ENCODE measurements at regions not wholly inside any gene's neighbourhood (a gene's known extent, or its start where the extent isn't known, plus 50 kb on each side); places are given as distances from the start of the nearest gene placed in this dataset.

DNA sequence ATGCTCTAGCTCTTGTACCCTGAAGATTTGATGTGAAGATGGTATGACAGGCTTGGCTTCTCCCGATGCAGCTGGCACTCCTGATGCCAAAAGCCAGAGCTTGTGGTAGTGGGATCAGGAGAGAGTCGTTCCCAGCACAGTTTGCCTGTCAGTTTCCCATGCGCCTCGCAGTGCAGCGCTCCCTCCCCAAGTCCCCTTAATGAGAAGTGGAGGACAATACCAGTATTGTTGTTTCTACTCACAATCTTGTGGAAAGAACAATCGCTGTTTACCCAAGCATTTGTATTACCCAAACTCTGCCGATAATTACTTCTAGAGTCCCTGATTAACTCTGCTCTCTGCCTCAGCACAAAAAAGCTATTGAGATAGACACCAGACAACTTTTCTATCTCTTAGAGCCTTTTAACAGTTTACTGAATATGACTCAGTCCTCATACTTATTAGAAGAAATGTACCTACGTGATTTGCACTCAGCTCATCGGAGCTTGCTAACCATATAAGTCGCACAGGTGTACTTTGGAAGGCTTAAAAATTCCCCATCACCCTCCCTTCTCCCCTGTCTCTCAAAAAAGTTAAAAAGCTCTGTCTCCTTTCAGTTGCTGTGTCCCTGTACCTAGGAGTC lies 283.2 kb upstream of the TMEM161B start:
- peak overlapping the region; percentile 1 for H3K4me3 ChIP-seq (ENCODE audit: low read depth, low read length)
- no peaks in the 10 kb centered on the region for H3K27me3 ChIP-seq (ENCODE audit: control insufficient read depth, insufficient read depth, low read length)
- H3K27ac ChIP-seq (ENCODE audit: low read depth, low read length) = peak overlapping the region; percentile 86
- peak in 2 of 6 donors; percentile 91 to 95 for DNase-seq (ENCODE audit: low read depth in 4 of 6, low spot score in 6 of 6)
- WGBS (ENCODE audit: insufficient coverage) = 8% methylated on average over 10 of the region's 10 CpGs
- H3K9me3 ChIP-seq (ENCODE audit: control insufficient read depth, insufficient read depth, low read length) = no peaks in the 10 kb centered on the region
- peaks cover 6% of the 10 kb centered on the region for H3K4me1 ChIP-seq (ENCODE audit: control insufficient read depth, insufficient read depth, low read length)
- H3K36me3 ChIP-seq (ENCODE audit: control insufficient read depth, insufficient read depth, low read length) = no peaks in the 10 kb centered on the region

DNA sequence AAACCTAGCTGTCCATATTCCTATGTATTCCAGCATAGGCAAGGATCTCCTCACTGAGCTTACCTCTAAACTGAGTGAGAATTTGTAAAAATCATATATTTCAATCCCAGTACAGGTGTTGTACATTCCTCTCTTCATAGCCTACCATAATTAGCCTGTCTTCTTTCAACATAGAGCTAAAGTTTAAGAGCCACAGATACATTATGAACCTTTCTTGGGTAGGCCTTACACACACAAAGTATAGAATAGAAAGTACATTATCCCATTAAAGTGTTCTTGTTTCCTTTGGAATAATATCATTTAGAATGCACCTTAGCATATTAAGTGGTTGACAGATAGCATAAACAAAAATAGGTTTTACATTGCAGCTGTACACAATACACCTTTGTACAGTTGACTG lies 282.1 kb upstream of the TMEM161B start:
- DNase-seq (ENCODE audit: low read depth in 4 of 6, low spot score in 6 of 6) = peak in 2 of 6 donors; percentile 15 to 65
- no peak overlapping the region for H3K4me3 ChIP-seq (ENCODE audit: low read depth, low read length)
- H3K9me3 ChIP-seq (ENCODE audit: control insufficient read depth, insufficient read depth, low read length) = no peaks in the 10 kb centered on the region
- peaks cover 3% of the 10 kb centered on the region for H3K4me1 ChIP-seq (ENCODE audit: control insufficient read depth, insufficient read depth, low read length)
- H3K27ac ChIP-seq (ENCODE audit: low read depth, low read length) = peak overlapping the region; percentile 86
- no peaks in the 10 kb centered on the region for H3K27me3 ChIP-seq (ENCODE audit: control insufficient read depth, insufficient read depth, low read length)
- no peaks in the 10 kb centered on the region for H3K36me3 ChIP-seq (ENCODE audit: control insufficient read depth, insufficient read depth, low read length)

DNA sequence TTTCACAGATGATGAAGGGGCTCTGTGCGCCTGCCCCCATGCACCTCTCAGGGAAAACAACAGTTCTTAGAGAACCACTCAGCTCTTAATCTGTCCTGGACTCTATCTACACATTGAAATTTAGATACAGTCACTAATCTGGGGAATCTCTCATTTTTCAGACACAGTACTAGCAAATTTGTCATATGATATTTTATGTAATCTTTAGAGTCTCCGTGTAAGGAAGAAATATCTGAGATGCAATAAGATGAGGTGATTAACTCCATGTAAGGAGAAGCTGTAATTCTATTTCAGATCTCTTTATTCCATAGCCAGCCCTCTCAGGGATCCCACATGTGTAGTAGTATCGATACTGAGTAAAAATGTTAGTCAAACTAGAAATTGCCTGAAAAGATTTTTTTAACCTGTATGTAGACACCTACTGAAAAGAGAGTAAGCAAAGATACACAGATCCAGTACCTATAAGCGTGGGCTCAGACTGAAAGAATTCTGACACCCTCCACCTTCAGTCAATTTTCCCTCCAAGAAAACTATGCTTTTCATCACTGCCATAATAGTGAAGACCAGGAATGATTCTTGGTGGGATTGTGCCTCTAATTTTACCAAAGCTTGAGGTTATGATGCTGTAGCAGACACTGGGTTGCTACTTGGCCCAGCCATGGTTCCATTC lies 279.6 kb upstream of the TMEM161B start:
- WGBS (ENCODE audit: insufficient coverage) = 60% methylated on average over 1 of the region's 4 CpGs
- peak in 2 of 6 donors; percentile 31 to 74 for DNase-seq (ENCODE audit: low read depth in 4 of 6, low spot score in 6 of 6)
- Histone ChIP-seq H3K36me3 (ENCODE audit: control insufficient read depth, insufficient read depth, low read length) (no peaks in the 10 kb centered on the region), H3K4me3 (ENCODE audit: low read depth, low read length) (no peak overlapping the region), H3K9me3 (ENCODE audit: control insufficient read depth, insufficient read depth, low read length) (no peaks in the 10 kb centered on the region), H3K4me1 (ENCODE audit: control insufficient read depth, insufficient read depth, low read length) (no peaks in the 10 kb centered on the region), H3K27ac (ENCODE audit: low read depth, low read length) (peak overlapping the region; percentile 62), H3K27me3 (ENCODE audit: control insufficient read depth, insufficient read depth, low read length) (no peaks in the 10 kb centered on the region)

DNA sequence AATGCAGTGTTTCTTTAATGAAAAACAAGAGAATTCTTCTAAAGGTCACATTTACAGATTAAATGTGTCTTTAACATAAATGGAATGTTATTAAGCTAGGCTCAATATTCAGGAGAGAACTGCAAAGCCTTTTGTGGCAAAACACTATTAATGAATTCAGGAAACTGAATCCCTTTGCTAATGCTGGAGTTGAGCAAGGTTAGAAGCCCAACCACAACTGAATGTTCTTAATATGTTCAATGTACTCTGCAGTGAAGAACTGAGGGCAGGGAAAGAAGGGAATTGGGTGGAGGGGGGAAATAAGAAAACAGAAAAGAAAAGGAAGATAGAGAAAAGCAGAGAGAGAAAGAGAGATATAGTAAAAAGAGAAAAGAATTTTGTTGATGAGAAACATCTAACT lies 276.7 kb upstream of the TMEM161B start:
- H3K4me3 ChIP-seq (ENCODE audit: low read depth, low read length) = no peak overlapping the region
- H3K27me3 ChIP-seq (ENCODE audit: control insufficient read depth, insufficient read depth, low read length) = no peaks in the 10 kb centered on the region
- peak overlapping the region; percentile 48 for H3K27ac ChIP-seq (ENCODE audit: low read depth, low read length)
- DNase-seq (ENCODE audit: low read depth in 4 of 6, low spot score in 6 of 6) = peak in 2 of 6 donors; percentile 45 to 83
- H3K4me1 ChIP-seq (ENCODE audit: control insufficient read depth, insufficient read depth, low read length) = no peaks in the 10 kb centered on the region
- no peaks in the 10 kb centered on the region for H3K36me3 ChIP-seq (ENCODE audit: control insufficient read depth, insufficient read depth, low read length)
- H3K9me3 ChIP-seq (ENCODE audit: control insufficient read depth, insufficient read depth, low read length) = no peaks in the 10 kb centered on the region

DNA sequence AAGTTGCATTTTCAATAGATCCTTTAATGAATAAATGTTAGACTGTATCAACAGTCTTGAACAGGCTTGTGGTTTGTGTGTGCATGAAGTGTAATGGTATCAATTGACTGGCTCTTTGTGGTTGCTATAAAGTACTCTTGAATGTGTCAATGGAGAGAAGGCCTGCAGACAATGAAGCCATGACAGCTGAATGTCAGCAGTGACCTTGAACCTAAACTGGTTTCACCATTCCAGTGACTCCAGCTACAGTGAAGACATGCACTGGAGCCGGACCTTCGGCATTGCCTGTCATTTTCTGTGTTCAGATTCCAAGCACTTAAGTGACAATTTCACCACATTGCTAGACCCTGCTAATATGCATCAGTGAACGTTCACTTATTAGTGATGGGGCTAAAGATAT lies 276.0 kb upstream of the TMEM161B start:
- peak overlapping the region; percentile 48 for H3K27ac ChIP-seq (ENCODE audit: low read depth, low read length)
- no peaks in the 10 kb centered on the region for H3K36me3 ChIP-seq (ENCODE audit: control insufficient read depth, insufficient read depth, low read length)
- peaks cover 4% of the 10 kb centered on the region for H3K4me1 ChIP-seq (ENCODE audit: control insufficient read depth, insufficient read depth, low read length)
- no peak overlapping the region for H3K4me3 ChIP-seq (ENCODE audit: low read depth, low read length)
- no CpG with 5 or more reads among the region's 3 CpGs for WGBS (ENCODE audit: insufficient coverage)
- no peaks in the 10 kb centered on the region for H3K27me3 ChIP-seq (ENCODE audit: control insufficient read depth, insufficient read depth, low read length)
- DNase-seq (ENCODE audit: low read depth in 4 of 6, low spot score in 6 of 6) = peak in 2 of 6 donors; percentile 77 to 90
- no peaks in the 10 kb centered on the region for H3K9me3 ChIP-seq (ENCODE audit: control insufficient read depth, insufficient read depth, low read length)

DNA sequence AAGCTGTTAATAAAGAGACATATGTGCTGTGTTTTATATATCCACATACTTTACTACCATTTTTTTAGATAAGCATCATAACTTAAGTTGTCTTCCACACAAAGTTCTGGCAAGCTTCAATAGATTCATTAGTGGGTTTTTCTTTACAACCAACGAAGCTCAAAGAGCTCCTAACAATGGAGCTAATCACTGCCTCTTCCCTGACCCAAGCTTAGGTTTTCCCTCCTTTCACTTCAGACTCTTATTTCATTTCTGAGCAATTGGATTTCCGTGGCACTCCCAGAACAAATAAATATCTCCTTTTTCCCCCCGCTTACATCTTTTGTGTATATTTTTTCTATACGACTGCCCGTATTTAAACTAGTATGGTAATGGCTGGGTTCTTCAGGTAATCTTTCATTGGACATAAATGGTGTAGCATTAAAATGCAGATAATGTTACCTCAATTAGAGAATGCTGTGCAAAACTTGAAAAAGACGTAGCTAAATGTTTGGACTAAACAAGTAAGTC lies 275.5 kb upstream of the TMEM161B start:
- WGBS (ENCODE audit: insufficient coverage) = 28% methylated on average over 2 of the region's 6 CpGs

DNA sequence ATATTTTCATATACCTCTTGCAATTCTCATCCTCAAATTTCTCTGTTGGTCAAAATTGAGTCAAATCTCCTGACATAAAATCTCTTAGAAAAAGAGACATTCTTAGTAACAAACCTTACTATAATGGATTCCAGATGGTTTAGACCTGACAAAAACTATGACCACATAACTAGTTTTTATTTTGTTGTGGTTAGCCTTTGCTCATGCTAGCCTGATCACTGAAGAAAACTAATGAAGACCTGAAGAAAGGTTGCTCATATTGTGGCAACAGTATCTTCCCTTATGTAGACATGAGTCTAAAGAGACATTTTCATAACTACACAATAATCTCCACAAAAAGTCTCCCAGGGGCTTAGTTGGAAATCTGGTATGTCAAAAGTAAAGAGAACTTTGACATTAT lies 274.1 kb upstream of the TMEM161B start:
- H3K27me3 ChIP-seq (ENCODE audit: control insufficient read depth, insufficient read depth, low read length) = no peaks in the 10 kb centered on the region

More for the DNA sequence above, 275.5 kb upstream of the TMEM161B start:
- H3K36me3 ChIP-seq (ENCODE audit: control insufficient read depth, insufficient read depth, low read length) = no peaks in the 10 kb centered on the region
- H3K27me3 ChIP-seq (ENCODE audit: control insufficient read depth, insufficient read depth, low read length) = no peaks in the 10 kb centered on the region
- DNase-seq (ENCODE audit: low read depth in 4 of 6, low spot score in 6 of 6) = peak in 2 of 6 donors; percentile 66 to 83
- H3K4me1 ChIP-seq (ENCODE audit: control insufficient read depth, insufficient read depth, low read length) = peaks cover 4% of the 10 kb centered on the region
- peak overlapping the region; percentile 48 for H3K27ac ChIP-seq (ENCODE audit: low read depth, low read length)
- H3K4me3 ChIP-seq (ENCODE audit: low read depth, low read length) = no peak overlapping the region
- H3K9me3 ChIP-seq (ENCODE audit: control insufficient read depth, insufficient read depth, low read length) = no peaks in the 10 kb centered on the region

DNA sequence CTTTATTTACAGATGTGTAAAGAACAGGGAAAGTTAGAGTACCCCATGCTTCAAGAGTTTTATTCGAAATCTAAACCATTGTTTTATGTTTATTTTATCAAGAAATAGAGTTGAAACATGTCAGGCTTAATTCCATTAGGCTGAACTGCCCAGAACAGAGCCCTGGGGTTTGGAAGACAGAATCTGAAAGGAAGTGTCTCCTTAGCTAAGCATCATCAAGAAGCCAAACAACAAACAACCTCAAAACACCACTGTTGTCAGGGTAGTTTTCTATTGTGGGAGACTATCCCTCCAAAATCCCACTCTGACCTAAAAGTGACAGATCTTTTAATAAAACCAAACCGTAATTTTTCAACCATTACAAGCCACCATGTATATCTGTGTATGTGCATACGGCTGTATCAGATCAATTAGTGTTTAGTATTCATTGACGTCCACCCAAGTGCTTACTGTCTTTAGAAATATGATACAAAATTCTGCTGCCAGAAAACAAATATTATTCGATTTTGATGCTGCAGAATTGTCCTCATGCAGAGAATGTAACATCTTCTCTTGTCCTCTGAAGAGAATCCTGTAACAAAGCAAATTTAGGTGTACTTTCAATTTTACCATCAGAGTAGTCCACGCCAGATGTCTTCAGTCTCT lies 271.9 kb upstream of the TMEM161B start:
- WGBS (ENCODE audit: insufficient coverage) = no CpG with 5 or more reads among the region's 6 CpGs
- H3K36me3 ChIP-seq (ENCODE audit: control insufficient read depth, insufficient read depth, low read length) = no peaks in the 10 kb centered on the region
- peak overlapping the region; percentile 16 for H3K4me3 ChIP-seq (ENCODE audit: low read depth, low read length)
- H3K4me1 ChIP-seq (ENCODE audit: control insufficient read depth, insufficient read depth, low read length) = peaks cover 4% of the 10 kb centered on the region
- no peaks in the 10 kb centered on the region for H3K9me3 ChIP-seq (ENCODE audit: control insufficient read depth, insufficient read depth, low read length)
- DNase-seq (ENCODE audit: low read depth in 4 of 6, low spot score in 6 of 6) = peak in 2 of 6 donors; percentile 55 to 77
- peak overlapping the region; percentile 77 for H3K27ac ChIP-seq (ENCODE audit: low read depth, low read length)
- no peaks in the 10 kb centered on the region for H3K27me3 ChIP-seq (ENCODE audit: control insufficient read depth, insufficient read depth, low read length)

More for the DNA sequence above, 274.1 kb upstream of the TMEM161B start:
- Histone ChIP-seq H3K4me1 (ENCODE audit: control insufficient read depth, insufficient read depth, low read length) (peaks cover 4% of the 10 kb centered on the region), H3K36me3 (ENCODE audit: control insufficient read depth, insufficient read depth, low read length) (no peaks in the 10 kb centered on the region), H3K27ac (ENCODE audit: low read depth, low read length) (no peak overlapping the region), H3K9me3 (ENCODE audit: control insufficient read depth, insufficient read depth, low read length) (no peaks in the 10 kb centered on the region), H3K4me3 (ENCODE audit: low read depth, low read length) (no peak overlapping the region)
- no peak for DNase-seq (ENCODE audit: low read depth in 4 of 6, low spot score in 6 of 6)

DNA sequence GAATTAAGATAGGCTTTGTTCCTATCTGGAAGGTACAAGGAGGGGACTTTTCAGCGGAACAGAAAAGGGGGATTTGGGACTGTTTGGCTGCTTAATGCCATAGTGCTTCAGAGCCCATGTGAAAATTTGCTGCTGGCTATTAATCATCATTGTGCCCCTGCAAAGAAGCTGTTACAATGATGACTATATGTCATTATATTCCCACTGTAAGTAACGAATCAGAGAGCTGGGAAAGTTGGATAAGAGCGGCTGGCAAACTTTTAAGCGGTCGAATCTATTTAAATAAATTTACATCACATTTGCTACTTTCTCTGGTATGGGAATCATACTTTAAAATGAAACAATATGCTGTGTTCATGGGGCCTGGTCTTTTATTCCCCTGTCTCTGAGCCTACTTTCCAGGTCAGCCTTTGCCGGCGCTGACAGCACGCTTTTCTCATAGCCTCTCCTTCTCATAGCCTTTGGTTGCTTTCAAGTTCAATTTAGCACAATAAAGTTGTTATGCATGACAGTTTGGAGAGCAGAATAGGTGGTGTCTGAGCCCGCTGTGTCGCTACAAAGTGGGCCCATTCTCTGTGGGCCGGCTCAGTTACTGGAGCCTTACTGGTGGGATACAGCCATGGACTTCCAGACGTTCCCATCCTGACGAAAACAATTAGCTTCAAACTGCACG lies 271.2 kb upstream of the TMEM161B start:
- no peaks in the 10 kb centered on the region for H3K36me3 ChIP-seq (ENCODE audit: control insufficient read depth, insufficient read depth, low read length)
- no peaks in the 10 kb centered on the region for H3K9me3 ChIP-seq (ENCODE audit: control insufficient read depth, insufficient read depth, low read length)
- H3K4me3 ChIP-seq (ENCODE audit: low read depth, low read length) = peak overlapping the region; percentile 16
- DNase-seq (ENCODE audit: low read depth in 4 of 6, low spot score in 6 of 6) = peak in 2 of 6 donors; percentile 78 to 84
- peak overlapping the region; percentile 77 for H3K27ac ChIP-seq (ENCODE audit: low read depth, low read length)
- WGBS (ENCODE audit: insufficient coverage) = 16% methylated on average over 6 of the region's 14 CpGs
- H3K4me1 ChIP-seq (ENCODE audit: control insufficient read depth, insufficient read depth, low read length) = peaks cover 4% of the 10 kb centered on the region
- no peaks in the 10 kb centered on the region for H3K27me3 ChIP-seq (ENCODE audit: control insufficient read depth, insufficient read depth, low read length)

All from spinal cord (tissue), 9 donors.